ENCODE measurements at regions not wholly inside any gene's neighbourhood (a gene's known extent, or its start where the extent isn't known, plus 50 kb on each side); places are given as distances from the start of the nearest gene placed in this dataset.

- no peak overlapping the region for H3K4me3 ChIP-seq (ENCODE audit: low read depth, low read length)
- no peak for TF ChIP-seq CTCF (IDR thresholded peaks at IDR 0.05; ENCODE audit: borderline replicate concordance, insufficient read depth, low read depth, low read length)
Measured at GRCh38 chr12:87690236-87690810, 338.9 kb downstream of the C12orf50 start.

GRCh38 chr12:87689196-87689595, 340.0 kb downstream of the C12orf50 start:
- no peak for TF ChIP-seq CTCF (IDR thresholded peaks at IDR 0.05; ENCODE audit: borderline replicate concordance, insufficient read depth, low read depth, low read length)
- H3K4me3 ChIP-seq (ENCODE audit: low read depth, low read length), result no peak overlapping the region

GRCh38 chr12:87687362-87687761, 341.8 kb downstream of the C12orf50 start:
- TF ChIP-seq CTCF (IDR thresholded peaks at IDR 0.05; ENCODE audit: borderline replicate concordance, insufficient read depth, low read depth, low read length), result no peak
- no peak overlapping the region for H3K4me3 ChIP-seq (ENCODE audit: low read depth, low read length)

GRCh38 chr12:87685696-87686095, 343.5 kb downstream of the C12orf50 start:
- no peak overlapping the region for H3K4me3 ChIP-seq (ENCODE audit: low read depth, low read length)
- no peak for TF ChIP-seq CTCF (IDR thresholded peaks at IDR 0.05; ENCODE audit: borderline replicate concordance, insufficient read depth, low read depth, low read length)

- no peak overlapping the region for H3K4me3 ChIP-seq (ENCODE audit: low read depth, low read length)
- TF ChIP-seq CTCF (IDR thresholded peaks at IDR 0.05; ENCODE audit: borderline replicate concordance, insufficient read depth, low read depth, low read length), result no peak
Measured at GRCh38 chr12:87679251-87679650, 349.9 kb downstream of the C12orf50 start.

GRCh38 chr12:87678453-87678852, 350.7 kb downstream of the C12orf50 start:
- no peak overlapping the region for H3K4me3 ChIP-seq (ENCODE audit: low read depth, low read length)
- no peak for TF ChIP-seq CTCF (IDR thresholded peaks at IDR 0.05; ENCODE audit: borderline replicate concordance, insufficient read depth, low read depth, low read length)

- no peak for TF ChIP-seq CTCF (IDR thresholded peaks at IDR 0.05; ENCODE audit: borderline replicate concordance, insufficient read depth, low read depth, low read length)
- no peak overlapping the region for H3K4me3 ChIP-seq (ENCODE audit: low read depth, low read length)
Measured at GRCh38 chr12:87676731-87677130, 352.5 kb downstream of the C12orf50 start.

Measured in GM12875 (cell line).